Activated CD4-positive, alpha-beta T cell treated with anti-CD3 and anti-CD28 coated beads, Interleukin-2, amount 50 U/mL, for 24 hours (primary cell): ENCODE measurements at regions not wholly inside any gene's neighbourhood (a gene's known extent, or its start where the extent isn't known, plus 50 kb on each side); places are given as distances from the start of the nearest gene placed in this dataset.

Source experiments
- DNase-seq, 2 donors: peaks; one replicate each; pipeline ENCODE4 v3.0.0-alpha.2; 2020; ENCODE audit warnings: low read depth in 1 of 2, low spot score in 1 of 2

- no peak for DNase-seq
Observed at GRCh38 chr5:65068410-65068809, 299.7 kb downstream of the CWC27 start.

- DNase-seq: no peak
Observed at GRCh38 chr5:65070026-65070425, 301.3 kb downstream of the CWC27 start.

DNA sequence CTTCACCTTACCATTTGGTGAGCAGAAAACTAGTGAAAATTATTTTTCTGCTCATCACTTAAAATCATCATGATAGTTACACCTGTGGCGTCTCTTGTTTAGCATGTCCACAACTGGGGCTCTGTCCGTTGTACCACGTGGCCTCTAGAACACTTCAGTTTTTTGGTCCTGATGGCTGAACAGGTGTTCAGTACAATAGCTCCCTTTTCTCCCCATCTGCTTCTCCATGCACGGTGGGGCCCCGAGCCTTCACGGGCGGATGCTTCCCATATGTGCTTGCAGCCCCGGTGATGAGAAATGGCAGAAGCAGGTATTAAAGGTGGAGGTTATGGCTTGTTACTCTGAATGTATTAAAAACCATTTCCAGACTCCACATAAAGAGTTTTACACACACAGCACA, 304.1 kb downstream of the CWC27 start:
- no peak for DNase-seq

DNA sequence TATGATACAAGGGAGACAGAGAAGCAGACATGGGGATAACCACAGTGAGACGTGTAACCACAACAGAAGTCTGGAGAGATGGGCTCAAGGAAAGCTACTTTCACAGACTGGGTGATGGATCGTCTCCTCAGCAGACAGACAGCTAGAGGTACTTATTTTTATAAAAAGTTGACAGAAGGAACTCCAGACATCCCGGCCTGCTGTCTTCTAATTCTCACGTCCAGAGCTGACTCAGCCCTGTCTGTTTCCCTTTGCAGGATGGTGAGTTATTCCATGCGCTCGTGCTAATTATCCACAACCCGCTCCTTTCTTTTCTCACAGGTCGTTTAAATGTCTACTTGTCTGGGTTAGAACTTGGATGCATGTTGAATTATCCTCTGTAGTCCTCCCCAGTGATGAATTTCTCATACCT, 304.5 kb downstream of the CWC27 start:
- DNase-seq: no peak

DNA sequence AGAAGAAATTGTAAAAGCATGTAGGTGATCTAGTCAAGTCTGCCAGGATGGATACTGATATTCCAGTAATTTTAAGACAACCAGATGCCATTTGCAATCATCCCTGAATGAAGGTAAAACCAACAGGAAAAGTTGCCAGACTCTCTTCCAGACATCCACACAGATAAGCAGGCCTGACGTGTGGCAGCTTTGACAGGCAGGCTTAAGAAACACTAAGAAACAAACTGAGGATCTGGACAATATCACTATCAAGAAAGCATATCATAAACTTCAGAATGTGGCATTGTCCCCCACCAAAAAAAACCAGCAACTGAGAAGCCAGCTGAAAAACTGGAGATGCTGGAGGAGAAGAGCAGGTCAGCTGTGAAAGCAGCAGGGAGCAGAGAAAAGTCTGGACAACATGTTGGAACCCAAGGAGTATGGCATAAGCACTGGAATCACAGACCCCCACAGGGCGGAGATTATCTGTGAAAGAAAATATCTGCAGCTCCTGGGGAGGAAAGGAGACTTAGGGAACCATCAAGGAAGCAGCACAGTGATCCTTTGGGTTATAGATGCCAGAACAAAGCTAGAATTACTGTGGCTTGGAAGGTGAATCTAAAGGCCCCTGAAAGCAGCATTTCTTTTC, 307.0 kb downstream of the CWC27 start:
- DNase-seq: no peak

DNA sequence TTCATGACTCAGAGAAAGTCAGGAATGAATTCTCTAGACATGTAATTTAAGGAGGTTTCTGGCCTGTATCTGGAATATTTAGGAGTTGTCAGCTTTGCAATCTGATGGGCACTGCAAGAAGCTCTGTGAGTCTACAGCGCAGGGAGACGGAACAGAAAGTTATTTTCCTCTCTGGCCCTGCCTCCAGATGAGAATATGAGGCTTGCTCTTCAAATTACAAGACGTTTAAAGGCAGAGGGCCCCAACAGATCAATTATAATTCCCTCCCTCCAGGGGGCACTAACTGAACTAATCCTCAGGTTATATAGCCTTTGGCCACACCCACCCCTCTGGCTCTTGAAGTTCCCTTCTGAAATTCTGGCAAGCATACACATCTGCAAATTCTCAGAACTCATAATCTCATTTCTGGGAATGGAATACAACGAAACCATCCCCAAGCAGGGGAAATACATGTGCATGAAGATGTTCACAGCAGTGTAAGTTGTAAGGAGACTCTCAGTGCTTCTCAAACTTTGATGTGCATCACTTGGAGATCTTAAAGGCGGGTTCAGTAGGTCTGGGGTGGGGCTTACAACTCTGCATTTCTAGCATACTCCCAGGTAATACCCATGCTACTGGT, 307.6 kb downstream of the CWC27 start:
- peak in 1 of 2 donors; percentile 47 for DNase-seq

- DNase-seq: no peak
Observed at GRCh38 chr5:65077653-65078052, 308.9 kb downstream of the CWC27 start.

GRCh38 chr5:65078331-65078730, 309.6 kb downstream of the CWC27 start:
- no peak for DNase-seq

DNA sequence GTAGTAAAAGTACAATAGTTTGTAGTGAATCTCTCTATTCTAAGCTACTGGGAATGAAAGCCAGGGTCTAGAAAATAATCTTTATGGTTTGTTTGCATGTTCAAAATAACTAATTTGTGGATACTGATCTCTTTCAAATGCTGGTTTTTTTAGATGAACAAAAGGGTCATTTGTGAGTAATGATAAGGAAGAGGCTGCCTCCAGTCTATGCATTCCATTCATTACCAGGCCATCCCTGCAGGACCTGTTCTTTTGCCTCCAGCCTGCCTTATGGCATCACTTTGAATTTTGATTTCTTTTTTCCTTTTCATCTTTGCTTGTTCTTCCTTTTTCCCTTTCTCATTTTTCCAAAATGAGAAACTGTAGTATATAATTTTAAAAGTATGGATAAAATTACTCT, 312.3 kb downstream of the CWC27 start:
- DNase-seq: no peak

- no peak for DNase-seq
Observed at GRCh38 chr5:65084795-65085515, 316.2 kb downstream of the CWC27 start.

GRCh38 chr5:65085516-65085850, 316.8 kb downstream of the CWC27 start:
- no peak for DNase-seq

DNA sequence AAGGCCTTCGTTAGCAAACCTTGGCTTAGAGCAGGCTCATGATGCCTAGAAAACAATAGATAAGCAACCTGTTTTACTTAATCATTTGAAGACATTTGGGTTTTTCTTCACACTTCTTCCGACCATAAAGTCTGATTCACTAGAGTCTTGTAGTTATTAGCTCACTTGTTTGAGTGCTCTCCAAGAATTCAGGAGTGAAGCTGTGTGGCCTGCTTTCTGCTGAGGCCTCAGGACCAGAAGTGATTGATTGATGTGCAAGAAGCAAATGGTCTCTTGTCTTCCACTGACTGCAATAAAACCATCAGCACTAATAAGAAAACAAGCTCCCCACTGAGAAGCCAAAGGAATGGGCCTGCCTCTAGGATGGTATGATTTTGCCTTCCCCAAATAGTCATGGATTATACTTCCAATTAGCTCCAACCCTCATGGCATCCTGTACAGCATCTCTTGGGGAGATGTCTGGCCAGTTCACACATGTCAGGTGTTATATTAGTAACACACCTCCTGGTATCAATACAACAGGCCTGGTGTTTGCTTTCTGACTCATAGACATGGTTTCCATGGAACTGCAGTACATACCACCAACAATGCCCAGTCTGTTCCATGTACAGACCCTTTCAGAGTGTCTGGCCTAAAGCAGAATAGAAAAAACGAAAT, 317.6 kb downstream of the CWC27 start:
- DNase-seq: no peak

- DNase-seq: no peak
Observed at GRCh38 chr5:65087154-65087553, 318.4 kb downstream of the CWC27 start.

DNA sequence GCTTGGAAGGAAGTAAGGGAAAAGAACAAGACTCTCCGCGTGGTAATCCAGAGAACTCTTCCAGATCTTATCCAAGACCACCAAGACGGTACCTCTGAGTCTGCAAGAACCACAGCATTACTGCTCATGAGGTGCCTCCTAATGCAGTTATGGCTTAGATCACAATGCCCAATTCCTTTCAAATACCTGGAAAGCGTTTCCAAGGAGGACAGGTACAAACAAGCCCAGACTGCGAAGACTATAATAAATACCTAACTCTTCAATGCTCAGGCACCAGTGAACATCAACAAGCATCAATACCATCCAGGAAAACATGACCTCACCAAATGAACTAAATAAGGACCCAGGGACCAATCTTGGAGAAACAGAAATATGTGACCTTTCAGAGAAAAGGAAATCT, 325.5 kb downstream of the CWC27 start:
- DNase-seq: no peak

GRCh38 chr5:65098393-65098792, 329.7 kb downstream of the CWC27 start:
- no peak for DNase-seq
